ENCODE measurements at regions not wholly inside any gene's neighbourhood (a gene's known extent, or its start where the extent isn't known, plus 50 kb on each side); places are given as distances from the start of the nearest gene placed in this dataset.

DNA sequence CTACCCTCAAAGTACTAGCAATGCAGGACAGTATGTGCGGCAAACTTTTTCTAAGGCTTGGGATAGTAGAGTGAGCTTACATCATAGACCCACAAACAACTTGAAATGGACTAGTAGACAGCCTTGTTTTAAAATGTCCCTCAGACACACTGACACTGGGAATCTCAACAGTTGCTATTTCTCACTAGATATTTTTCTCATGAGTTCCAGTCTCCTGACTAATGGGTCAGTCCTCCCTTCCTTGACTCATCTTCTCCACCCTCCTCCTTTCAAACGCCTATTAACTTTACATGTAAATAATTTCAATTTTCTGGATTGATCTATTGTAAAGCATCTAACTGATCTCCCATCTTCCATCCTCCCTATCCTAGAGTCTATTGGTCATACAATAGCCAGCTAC lies 308.3 kb upstream of the PREP start:
- no peaks in the 10 kb centered on the region for H3K27me3 ChIP-seq

GRCh38 chr6:105705608-105706007 lies 302.7 kb upstream of the PREP start:
- DNase-seq (ENCODE audit: low spot score) = no peak
- TF ChIP-seq CTCF (IDR thresholded peaks at IDR 0.05) = no peak

More for the DNA sequence above, 308.3 kb upstream of the PREP start:
- Histone ChIP-seq H3K9me3 (peaks cover 0 to 28% of the 10 kb centered on the region in 2 donors), H3K27ac (no peak overlapping the region), H3K4me3 (no peak overlapping the region), H3K4me1 (no peaks in the 10 kb centered on the region), H3K36me3 (no peaks in the 10 kb centered on the region)
- no peak for DNase-seq (ENCODE audit: low spot score)
- TF ChIP-seq CTCF (IDR thresholded peaks at IDR 0.05) = no peak

DNA sequence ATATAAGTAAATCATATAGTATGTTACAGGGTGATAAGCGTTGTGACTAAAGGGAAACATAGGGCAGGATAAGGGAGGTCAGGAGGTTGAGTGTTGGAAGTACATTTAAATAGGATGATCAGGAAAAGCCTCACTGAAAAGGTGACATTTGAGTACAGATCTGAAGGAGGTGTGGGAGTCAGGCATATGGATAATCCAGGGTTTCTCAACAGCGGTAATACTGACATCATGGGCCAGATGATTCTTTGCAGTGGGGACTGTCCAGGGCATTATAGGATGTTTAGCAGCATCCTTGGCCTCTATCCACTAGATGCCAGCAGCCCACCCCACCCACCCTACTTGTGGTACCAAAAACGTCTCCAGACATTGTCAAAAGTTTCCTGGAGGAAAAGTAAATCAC lies 292.6 kb upstream of the PREP start:
- Histone ChIP-seq H3K27me3 (no peaks in the 10 kb centered on the region), H3K9me3 (no peaks in the 10 kb centered on the region), H3K4me1 (no peaks in the 10 kb centered on the region), H3K4me3 (no peak overlapping the region), H3K27ac (no peak overlapping the region), H3K36me3 (no peaks in the 10 kb centered on the region)
- TF ChIP-seq CTCF (IDR thresholded peaks at IDR 0.05) = no peak
- DNase-seq (ENCODE audit: low spot score) = no peak

More at GRCh38 chr6:105705608-105706007, 302.7 kb upstream of the PREP start:
- Histone ChIP-seq H3K27me3 (no peaks in the 10 kb centered on the region), H3K27ac (no peak overlapping the region), H3K4me1 (no peaks in the 10 kb centered on the region), H3K4me3 (no peak overlapping the region), H3K9me3 (no peaks in the 10 kb centered on the region), H3K36me3 (no peaks in the 10 kb centered on the region)

DNA sequence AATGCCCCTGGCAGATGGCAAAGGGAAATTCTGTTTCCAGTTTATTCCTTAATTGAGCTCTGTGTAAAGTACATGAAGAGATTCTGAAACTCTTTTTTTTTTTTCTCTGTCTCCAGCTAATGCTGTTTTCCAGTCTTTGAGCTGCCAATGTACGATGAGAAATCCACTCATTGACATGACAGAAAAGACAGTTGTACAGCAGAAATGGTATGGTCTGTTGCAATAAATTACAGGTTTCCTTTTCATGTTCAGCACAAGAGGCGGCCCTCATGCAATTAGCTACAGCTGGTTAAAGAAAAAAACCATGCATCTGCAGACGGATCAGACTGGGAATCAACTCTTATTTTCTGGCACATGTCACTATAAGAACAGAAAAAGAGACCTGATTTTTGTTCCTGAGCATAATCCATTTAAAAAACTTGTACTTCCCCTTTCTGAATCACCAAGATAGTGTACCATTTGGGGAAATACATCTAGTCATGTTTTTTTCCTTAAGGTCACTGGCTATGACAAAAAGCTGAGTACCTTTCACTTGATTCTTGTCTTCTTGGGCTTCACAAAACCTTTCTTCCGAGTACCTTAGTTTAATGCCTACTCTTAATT lies 289.8 kb upstream of the PREP start:
- Histone ChIP-seq H3K4me3 (no peak overlapping the region), H3K36me3 (no peaks in the 10 kb centered on the region), H3K4me1 (no peaks in the 10 kb centered on the region), H3K9me3 (no peaks in the 10 kb centered on the region), H3K27me3 (no peaks in the 10 kb centered on the region), H3K27ac (no peak overlapping the region)
- no peak for DNase-seq (ENCODE audit: low spot score)
- TF ChIP-seq CTCF (IDR thresholded peaks at IDR 0.05) = no peak

- no peaks in the 10 kb centered on the region for H3K36me3 ChIP-seq
- TF ChIP-seq CTCF (IDR thresholded peaks at IDR 0.05) = no peak
- no peaks in the 10 kb centered on the region for H3K27me3 ChIP-seq
- H3K4me3 ChIP-seq = no peak overlapping the region
- no peak for DNase-seq (ENCODE audit: low spot score)
- no peak overlapping the region for H3K27ac ChIP-seq
- peaks cover 0 to 5% of the 10 kb centered on the region in 2 donors for H3K9me3 ChIP-seq
- no peaks in the 10 kb centered on the region for H3K4me1 ChIP-seq
These were observed 289.1 kb upstream of the PREP start for GRCh38 chr6:105691971-105692370.

DNA sequence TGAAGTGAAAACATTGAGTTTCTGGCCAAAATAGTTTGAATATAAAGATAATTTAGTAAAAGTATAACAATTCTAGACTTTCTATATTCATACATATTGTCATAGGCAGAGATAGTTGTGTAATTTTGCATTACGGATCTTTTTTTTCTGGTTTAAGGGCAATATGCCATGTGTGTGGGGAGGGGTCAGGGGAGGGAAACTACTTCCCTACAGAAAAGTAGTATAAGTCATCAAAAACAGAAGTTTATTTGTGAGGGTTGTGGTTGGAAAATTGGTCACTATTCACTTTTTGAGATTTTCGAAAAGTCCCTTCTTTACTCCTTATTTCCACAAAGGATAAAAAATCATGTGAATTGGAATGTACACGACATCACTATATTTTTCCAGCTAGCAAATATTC lies 288.2 kb upstream of the PREP start:
- no peak overlapping the region for H3K27ac ChIP-seq
- no peak for TF ChIP-seq CTCF (IDR thresholded peaks at IDR 0.05)
- H3K9me3 ChIP-seq = peaks cover 0 to 9% of the 10 kb centered on the region in 2 donors
- H3K27me3 ChIP-seq = no peaks in the 10 kb centered on the region
- no peak overlapping the region for H3K4me3 ChIP-seq
- no peak for DNase-seq (ENCODE audit: low spot score)
- H3K4me1 ChIP-seq = no peaks in the 10 kb centered on the region
- H3K36me3 ChIP-seq = no peaks in the 10 kb centered on the region
